Fibroblast of lung (primary cell): ENCODE measurements at regions not wholly inside any gene's neighbourhood (a gene's known extent, or its start where the extent isn't known, plus 50 kb on each side); places are given as distances from the start of the nearest gene placed in this dataset.

Experiments used
- DNase-seq, 2 donors: peaks; one replicate each; pipeline versions ENCODE4 v3.0.0 to v3.0.0-alpha.2; 2010; ENCODE audit warnings: low read depth in 2 of 2
- H2AFZ ChIP-seq: 2 replicates; pipeline ENCODE4 v1.5.1; 2012; ENCODE audit warnings: low read length, control low read depth, inconsistent platforms
- H3K27ac ChIP-seq: 2 replicates; pipeline ENCODE4 v1.5.1; 2011; ENCODE audit warnings: low read length, control low read depth; ENCODE audit not compliant: insufficient read depth
- H3K27me3 ChIP-seq: 2 replicates; pipeline ENCODE4 v1.5.1; 2011; ENCODE audit warnings: mild to moderate bottlenecking, low read length; ENCODE audit not compliant: control insufficient read depth, insufficient read depth
- H3K36me3 ChIP-seq: 2 replicates; pipeline ENCODE4 v1.5.1; 2011; ENCODE audit warnings: low read length; ENCODE audit not compliant: control insufficient read depth, insufficient read depth
- H3K4me1 ChIP-seq: 2 replicates; pipeline ENCODE4 v1.5.1; 2011; ENCODE audit warnings: low read length; ENCODE audit not compliant: control insufficient read depth, insufficient read depth; ENCODE audit errors: extremely low read depth
- H3K4me2 ChIP-seq: 2 replicates; pipeline ENCODE4 v1.5.1; 2011; ENCODE audit warnings: low read length, control low read depth; ENCODE audit not compliant: insufficient read depth; ENCODE audit errors: extremely low read depth
- H3K4me3 ChIP-seq, 4 experiments: fragments of 200-600 bp in 1 of 4; sonication (generic) in 1 of 4; replicated peaks in 1 of 4; 2 replicates each; pipeline ENCODE4 v1.5.1; 2011 to 2016; ENCODE audit warnings: low read length in 4 of 4, low read depth in 3 of 4, mild to moderate bottlenecking in 3 of 4, control low read depth in 2 of 4, inconsistent platforms in 1 of 4, mixed read lengths in 1 of 4; ENCODE audit not compliant: insufficient read depth in 1 of 4; ENCODE audit errors: control extremely low read depth in 1 of 4
- H3K79me2 ChIP-seq: 2 replicates; pipeline ENCODE4 v1.5.1; 2012; ENCODE audit warnings: mild to moderate bottlenecking, low read length, inconsistent platforms; ENCODE audit not compliant: control insufficient read depth, insufficient read depth
- H3K9ac ChIP-seq: 2 replicates; pipeline ENCODE4 v1.5.1; 2011; ENCODE audit warnings: mild to moderate bottlenecking, low read length, control low read depth; ENCODE audit not compliant: insufficient read depth
- H3K9me3 ChIP-seq: 2 replicates; pipeline ENCODE4 v1.5.1; 2012; ENCODE audit warnings: low read depth, low read length; ENCODE audit not compliant: control insufficient read depth, insufficient read depth
- H4K20me1 ChIP-seq: 2 replicates; pipeline ENCODE4 v1.5.1; 2011; ENCODE audit warnings: low read length; ENCODE audit not compliant: control insufficient read depth, insufficient read depth; ENCODE audit errors: extremely low read depth
- CTCF ChIP-seq, 2 donors: IDR thresholded peaks in 1 of 2; conservative IDR thresholded peaks in 1 of 2; 1 replicate in 1 of 2; 2 replicates in 1 of 2; pipeline ENCODE4 v1.5.1; 2011 to 2012; ENCODE audit warnings: low read length in 2 of 2, control low read depth in 1 of 2, inconsistent platforms in 1 of 2, low read depth in 1 of 2, mild to moderate bottlenecking in 1 of 2
- EZH2 ChIP-seq: IDR thresholded peaks from 2 replicates; pipeline ENCODE4 v1.5.1; 2012; ENCODE audit warnings: low read length, control low read depth, mild to moderate bottlenecking; ENCODE audit errors: missing control alignments

DNA sequence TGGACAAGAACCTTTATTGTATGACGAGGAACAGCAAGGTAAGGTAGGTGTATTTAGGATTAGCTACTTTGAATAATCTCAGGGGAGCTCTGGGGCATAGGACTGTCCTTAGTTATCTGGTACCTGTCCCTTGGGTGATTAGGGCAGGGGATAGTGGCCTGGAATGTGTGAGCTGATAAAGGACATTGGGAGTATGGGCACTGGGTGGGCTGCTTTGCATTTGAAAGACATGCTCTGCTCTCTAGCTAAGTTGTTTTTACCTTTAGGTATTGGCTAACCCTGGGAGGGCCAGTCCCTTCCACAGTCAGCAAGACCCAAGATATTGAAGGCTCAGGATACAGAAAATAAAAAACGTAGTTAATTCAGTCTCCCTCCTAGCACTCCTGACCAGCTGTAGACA, 282.8 kb upstream of the C9orf72 start:
- H3K27ac ChIP-seq, result no peak overlapping the region
- H3K4me3 ChIP-seq, result no peak overlapping the region
- H3K4me2 ChIP-seq, result no peak overlapping the region
- no peaks in the 10 kb centered on the region for H3K36me3 ChIP-seq
- no peaks in the 10 kb centered on the region for H4K20me1 ChIP-seq
- H3K9me3 ChIP-seq, result no peaks in the 10 kb centered on the region
- H2AFZ ChIP-seq, result no peak overlapping the region
- H3K27me3 ChIP-seq, result no peaks in the 10 kb centered on the region
- no peak for DNase-seq
- no peaks in the 10 kb centered on the region for H3K79me2 ChIP-seq
- TF ChIP-seq CTCF (conservative IDR thresholded peaks at IDR 0.05 in 1 of 2, IDR thresholded peaks at IDR 0.05 in 1 of 2; ENCODE audit: low read depth in 1 of 2, low read length in 2 of 2) (no peak), EZH2 (no peak)
- H3K9ac ChIP-seq, result no peak overlapping the region
- no peaks in the 10 kb centered on the region for H3K4me1 ChIP-seq

DNA sequence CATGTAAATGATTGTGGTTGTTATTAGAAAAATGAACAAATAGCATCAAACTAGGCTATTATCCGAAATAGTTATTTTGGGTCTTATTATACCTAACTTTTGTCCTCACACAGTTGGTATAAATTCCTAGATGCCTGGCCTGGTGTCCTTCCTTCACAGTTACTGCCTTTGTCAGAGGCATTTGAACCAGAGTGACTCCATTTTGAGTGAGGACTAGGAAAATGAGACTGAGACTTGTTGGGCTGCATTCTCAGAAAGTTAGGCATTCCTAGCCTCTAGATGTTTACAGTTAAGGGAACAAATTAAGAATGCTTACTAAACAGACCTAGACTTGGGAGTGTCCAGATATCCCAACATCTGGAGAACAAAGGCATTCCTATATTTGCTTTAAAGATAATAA, 283.5 kb upstream of the C9orf72 start:
- H4K20me1 ChIP-seq, result no peaks in the 10 kb centered on the region
- H3K27me3 ChIP-seq, result no peaks in the 10 kb centered on the region
- no peak overlapping the region for H3K4me2 ChIP-seq
- no peak for DNase-seq
- H3K9ac ChIP-seq, result no peak overlapping the region
- no peak overlapping the region for H2AFZ ChIP-seq
- no peaks in the 10 kb centered on the region for H3K9me3 ChIP-seq
- no peak overlapping the region for H3K4me3 ChIP-seq
- no peaks in the 10 kb centered on the region for H3K79me2 ChIP-seq
- H3K36me3 ChIP-seq, result no peaks in the 10 kb centered on the region
- H3K27ac ChIP-seq, result no peak overlapping the region
- TF ChIP-seq EZH2, result no peak
- no peak for TF ChIP-seq CTCF (conservative IDR thresholded peaks at IDR 0.05 in 1 of 2, IDR thresholded peaks at IDR 0.05 in 1 of 2; ENCODE audit: low read depth in 1 of 2, low read length in 2 of 2)
- H3K4me1 ChIP-seq, result no peaks in the 10 kb centered on the region

DNA sequence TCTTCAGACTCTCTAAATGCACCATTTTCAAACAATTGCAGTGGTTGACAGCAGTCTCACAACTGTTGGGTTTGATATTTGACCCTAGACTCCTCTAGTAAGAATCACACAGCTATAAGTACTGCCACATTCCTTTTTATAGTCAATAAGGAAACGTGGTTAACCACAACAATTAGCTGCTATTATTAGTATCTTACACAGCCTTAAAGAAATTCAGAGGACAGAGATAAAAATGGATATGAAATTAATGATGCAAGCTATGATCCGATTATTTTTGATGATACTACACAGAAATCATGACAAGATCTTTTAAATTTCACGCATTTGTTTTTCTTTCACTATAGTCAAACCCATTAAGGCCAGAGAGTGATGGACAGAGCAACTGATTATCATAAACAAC, 288.6 kb upstream of the C9orf72 start:
- no peak for TF ChIP-seq CTCF (conservative IDR thresholded peaks at IDR 0.05 in 1 of 2, IDR thresholded peaks at IDR 0.05 in 1 of 2; ENCODE audit: low read depth in 1 of 2, low read length in 2 of 2)
- TF ChIP-seq EZH2, result no peak
- H3K4me2 ChIP-seq, result no peak overlapping the region

More for the DNA sequence above, 288.6 kb upstream of the C9orf72 start:
- Histone ChIP-seq H3K79me2 (no peaks in the 10 kb centered on the region), H3K4me1 (no peaks in the 10 kb centered on the region), H3K27me3 (no peaks in the 10 kb centered on the region), H2AFZ (no peak overlapping the region), H3K9me3 (no peaks in the 10 kb centered on the region), H3K27ac (no peak overlapping the region), H4K20me1 (no peaks in the 10 kb centered on the region), H3K4me3 (no peak overlapping the region), H3K9ac (no peak overlapping the region), H3K36me3 (no peaks in the 10 kb centered on the region)
- peak in 1 of 2 donors; percentile 54 for DNase-seq
